HEK293 (cell line): ENCODE measurements at regions not wholly inside any gene's neighbourhood (a gene's known extent, or its start where the extent isn't known, plus 50 kb on each side); places are given as distances from the start of the nearest gene placed in this dataset.
"Not testable (repeated sequence)": the region's sequence is repeated elsewhere in the genome, so short reads cannot be mapped to it uniquely, and the experiment has no call there.

Experiments
- CTCF ChIP-seq: fragments of 450-650 bp; formaldehyde crosslinking; IDR thresholded peaks from 2 replicates; pipeline ENCODE4 v1.5.1; 2016; ENCODE audit warnings: missing biosample characterization, missing genetic modification characterization
- KLF9 ChIP-seq: fragments of 450-650 bp; formaldehyde crosslinking; IDR thresholded peaks from 2 replicates; pipeline ENCODE4 v1.5.1; 2016; ENCODE audit warnings: missing biosample characterization, missing genetic modification characterization, low read depth
- RBAK ChIP-seq: fragments of 450-650 bp; formaldehyde crosslinking; IDR thresholded peaks from 2 replicates; pipeline ENCODE4 v1.5.1; 2016; ENCODE audit warnings: missing biosample characterization, missing genetic modification characterization
- REST ChIP-seq: fragments of 450-650 bp; formaldehyde crosslinking; IDR thresholded peaks from 2 replicates; pipeline ENCODE4 v1.5.1; 2016; ENCODE audit warnings: missing biosample characterization, missing genetic modification characterization
- TCF7L2 ChIP-seq: IDR thresholded peaks from 2 replicates; pipeline ENCODE4 v1.6.1; 2011; ENCODE audit warnings: low read depth, mild to moderate bottlenecking, inconsistent platforms, low read length, moderate library complexity, borderline replicate concordance
- ZBTB17 ChIP-seq: fragments of 450-650 bp; formaldehyde crosslinking; IDR thresholded peaks from 2 replicates; pipeline ENCODE4 v1.5.1; 2016; ENCODE audit warnings: missing biosample characterization, missing genetic modification characterization
- ZNF114 ChIP-seq: fragments of 450-650 bp; formaldehyde crosslinking; IDR thresholded peaks from 2 replicates; pipeline ENCODE4 v1.5.0; 2017; ENCODE audit warnings: missing biosample characterization, missing genetic modification characterization
- ZNF2 ChIP-seq: fragments of 450-650 bp; formaldehyde crosslinking; IDR thresholded peaks from 2 replicates; pipeline ENCODE4 v1.5.1; 2016; ENCODE audit warnings: missing biosample characterization, missing genetic modification characterization
- ZNF24 ChIP-seq: fragments of 450-650 bp; formaldehyde crosslinking; IDR thresholded peaks from 2 replicates; pipeline ENCODE4 v1.5.1; 2016; ENCODE audit warnings: missing biosample characterization, missing genetic modification characterization
- ZNF580 ChIP-seq: fragments of 450-650 bp; formaldehyde crosslinking; IDR thresholded peaks from 2 replicates; pipeline ENCODE4 v1.5.1; 2016; ENCODE audit warnings: missing biosample characterization, missing genetic modification characterization
- ZNF629 ChIP-seq: fragments of 450-650 bp; formaldehyde crosslinking; IDR thresholded peaks from 2 replicates; pipeline ENCODE4 v1.5.1; 2017; ENCODE audit warnings: missing biosample characterization, missing genetic modification characterization
- ZNF660 ChIP-seq: fragments of 450-650 bp; IDR thresholded peaks from 2 replicates; pipeline ENCODE4 v1.5.1; 2018; ENCODE audit warnings: missing biosample characterization, mild to moderate bottlenecking, missing genetic modification characterization

GRCh38 chr22:11054681-11055080 is 4473.3 kb upstream of the OR11H1 start:
- TF ChIP-seq ZNF580 (tag by site-specific recombination); ZNF24; ZNF660 (tag by site-specific recombination); TCF7L2; ZBTB17 (tag by site-specific recombination); ZNF629 (tag by site-specific recombination); ZNF114; KLF9 (tag by site-specific recombination); RBAK (tag by site-specific recombination); ZNF2; CTCF; REST (tag by site-specific recombination): not testable (repeated sequence)
